ENCODE measurements at regions not wholly inside any gene's neighbourhood (a gene's known extent, or its start where the extent isn't known, plus 50 kb on each side); places are given as distances from the start of the nearest gene placed in this dataset.

- no peak for DNase-seq (ENCODE audit: low spot score)
- intact Hi-C loops (cut with DNase I) = no loop called here
Observed at GRCh38 chr10:128556182-128557110, 430.2 kb upstream of the MKI67 start.

DNA sequence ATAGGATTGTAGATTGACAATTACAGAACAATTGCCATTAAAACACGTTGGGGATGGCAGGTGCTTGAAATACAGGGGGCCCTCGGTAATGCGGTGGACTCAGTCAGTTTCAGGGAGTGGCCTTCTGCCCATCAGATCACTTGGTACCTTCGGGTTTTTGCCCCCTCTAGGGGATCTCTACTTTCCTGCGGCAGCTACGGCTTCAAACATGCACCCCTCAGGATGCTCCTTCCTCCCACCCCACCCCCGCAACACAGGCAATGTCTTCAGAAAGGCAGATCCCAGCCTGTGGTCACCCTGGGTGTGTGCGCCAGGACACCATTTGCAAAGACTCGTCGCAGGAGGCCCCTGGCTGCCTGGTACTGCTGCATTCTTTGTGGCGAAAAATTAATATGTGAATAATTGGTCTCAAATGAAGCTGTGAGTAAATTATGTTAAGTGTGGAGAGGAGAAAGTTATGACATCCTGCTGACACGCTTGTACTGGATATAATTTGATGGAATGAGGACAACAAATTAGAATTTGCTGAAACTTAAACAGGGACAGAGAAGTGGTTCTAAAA is 431.0 kb upstream of the MKI67 start:
- DNase-seq (ENCODE audit: low spot score) = peak; percentile 41
- intact Hi-C loops (cut with DNase I) = no loop called here

DNA sequence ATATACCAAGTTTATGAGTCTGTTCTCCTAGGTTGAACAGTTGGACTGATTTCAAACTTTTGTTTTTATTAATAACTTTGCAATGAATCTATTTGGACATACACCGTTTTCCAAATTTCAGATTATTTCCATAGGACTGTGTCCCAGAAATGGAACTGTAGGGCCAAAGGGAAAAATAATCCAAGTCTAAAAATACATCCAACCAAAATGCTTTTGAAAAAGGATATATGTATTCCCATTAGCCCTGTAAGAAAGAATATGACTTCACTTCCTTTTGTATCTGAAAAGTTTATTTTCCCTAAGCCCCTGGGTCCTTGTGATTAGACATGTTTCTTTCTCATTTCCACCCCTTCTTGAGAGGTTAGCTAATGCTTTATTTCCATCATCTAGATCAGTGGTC is 434.2 kb upstream of the MKI67 start:
- intact Hi-C loops (cut with DNase I) = no loop called here
- no peak for DNase-seq (ENCODE audit: low spot score)

DNA sequence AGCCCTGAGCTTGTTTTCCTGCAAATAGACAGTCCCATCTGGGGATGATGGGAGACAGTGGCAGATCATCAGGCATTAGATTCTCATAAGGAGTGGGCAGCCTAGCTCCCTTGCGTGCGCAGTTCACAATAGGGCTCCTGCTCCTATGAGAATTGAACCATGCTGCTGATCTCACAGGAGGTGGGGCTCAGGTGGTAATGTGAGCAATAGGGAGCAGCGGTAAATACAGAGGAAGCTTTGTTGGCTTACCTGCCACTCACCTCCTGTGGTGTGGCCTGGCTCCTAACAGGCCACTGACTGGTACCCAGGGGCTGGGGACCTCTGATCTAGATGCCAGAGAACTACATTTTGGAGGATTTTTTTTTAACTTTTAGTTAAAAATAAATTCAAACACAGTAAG is 434.8 kb upstream of the MKI67 start:
- no peak for DNase-seq (ENCODE audit: low spot score)
- intact Hi-C loops (cut with DNase I) = no loop called here

DNA sequence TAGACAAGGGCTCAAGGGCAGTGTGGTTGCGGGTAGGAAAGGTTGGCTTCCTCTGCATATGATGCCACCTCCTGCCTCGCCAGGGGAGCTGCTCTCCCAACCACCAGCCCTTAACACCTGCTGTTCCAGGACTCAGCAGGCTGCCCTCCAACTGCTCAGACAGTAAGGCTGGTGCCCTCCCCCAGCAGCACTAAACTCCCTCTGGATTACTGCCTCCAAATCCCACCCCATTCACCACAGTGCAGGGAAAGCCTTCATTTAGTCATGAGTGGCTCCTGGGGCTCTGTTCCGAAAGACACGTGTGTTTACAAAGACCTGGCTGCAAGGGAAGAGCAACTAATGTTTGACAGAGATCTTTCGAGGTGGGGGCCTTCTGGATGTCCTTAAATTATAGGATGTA is 437.2 kb upstream of the MKI67 start:
- intact Hi-C loops (cut with DNase I) = no loop called here
- peak; percentile 39 for DNase-seq (ENCODE audit: low spot score)

DNA sequence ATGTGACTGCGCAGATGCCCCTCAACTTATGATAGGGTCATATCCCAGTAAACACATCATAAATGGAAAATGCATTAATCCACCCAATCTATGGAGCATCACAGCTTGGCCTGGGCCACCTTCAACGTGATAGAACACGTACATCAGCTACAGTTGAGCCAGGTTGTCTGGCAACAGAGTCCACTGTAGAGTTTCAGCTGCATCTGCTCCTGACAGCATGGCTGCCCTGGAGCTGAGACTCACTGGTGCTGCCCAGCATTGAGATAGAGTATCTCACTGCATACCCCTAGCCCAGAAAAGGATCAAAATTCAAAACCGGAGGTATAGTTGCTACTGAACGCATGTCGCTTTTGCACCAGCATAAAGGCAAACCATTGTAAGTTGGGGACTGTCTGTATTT is 437.7 kb upstream of the MKI67 start:
- DNase-seq (ENCODE audit: low spot score) = no peak
- intact Hi-C loops (cut with DNase I) = no loop called here

- peak; percentile 68 for DNase-seq (ENCODE audit: low spot score)
- intact Hi-C loops (cut with DNase I) = no loop called here
Observed at GRCh38 chr10:128566361-128566968, 440.2 kb upstream of the MKI67 start.

GRCh38 chr10:128567551-128567950 is 441.3 kb upstream of the MKI67 start:
- DNase-seq (ENCODE audit: low spot score) = no peak
- intact Hi-C loops (cut with DNase I) = no loop called here

GRCh38 chr10:128568041-128568440 is 441.8 kb upstream of the MKI67 start:
- DNase-seq (ENCODE audit: low spot score) = no peak
- intact Hi-C loops (cut with DNase I) = no loop called here

DNA sequence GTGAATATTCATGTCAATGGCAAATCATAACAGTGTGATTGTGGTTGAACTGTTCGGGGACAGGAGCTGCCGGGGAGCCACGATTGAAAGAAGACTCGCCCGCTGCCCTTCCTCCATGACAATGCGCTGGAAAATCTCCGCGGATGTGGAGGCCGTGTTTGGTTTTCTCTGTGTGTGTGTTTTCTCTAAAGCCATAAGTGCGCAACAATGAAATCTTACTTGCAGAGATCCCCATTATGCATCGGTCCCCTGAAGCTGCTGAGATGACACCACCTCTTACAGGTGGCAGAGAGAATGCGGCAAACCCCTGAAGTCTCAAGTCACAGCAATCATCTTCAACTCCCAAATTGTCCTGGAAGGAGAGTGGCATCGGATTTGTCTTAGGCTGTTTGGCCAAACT is 442.3 kb upstream of the MKI67 start:
- DNase-seq (ENCODE audit: low spot score) = peak; percentile 70
- intact Hi-C loops (cut with DNase I) = no loop called here

DNA sequence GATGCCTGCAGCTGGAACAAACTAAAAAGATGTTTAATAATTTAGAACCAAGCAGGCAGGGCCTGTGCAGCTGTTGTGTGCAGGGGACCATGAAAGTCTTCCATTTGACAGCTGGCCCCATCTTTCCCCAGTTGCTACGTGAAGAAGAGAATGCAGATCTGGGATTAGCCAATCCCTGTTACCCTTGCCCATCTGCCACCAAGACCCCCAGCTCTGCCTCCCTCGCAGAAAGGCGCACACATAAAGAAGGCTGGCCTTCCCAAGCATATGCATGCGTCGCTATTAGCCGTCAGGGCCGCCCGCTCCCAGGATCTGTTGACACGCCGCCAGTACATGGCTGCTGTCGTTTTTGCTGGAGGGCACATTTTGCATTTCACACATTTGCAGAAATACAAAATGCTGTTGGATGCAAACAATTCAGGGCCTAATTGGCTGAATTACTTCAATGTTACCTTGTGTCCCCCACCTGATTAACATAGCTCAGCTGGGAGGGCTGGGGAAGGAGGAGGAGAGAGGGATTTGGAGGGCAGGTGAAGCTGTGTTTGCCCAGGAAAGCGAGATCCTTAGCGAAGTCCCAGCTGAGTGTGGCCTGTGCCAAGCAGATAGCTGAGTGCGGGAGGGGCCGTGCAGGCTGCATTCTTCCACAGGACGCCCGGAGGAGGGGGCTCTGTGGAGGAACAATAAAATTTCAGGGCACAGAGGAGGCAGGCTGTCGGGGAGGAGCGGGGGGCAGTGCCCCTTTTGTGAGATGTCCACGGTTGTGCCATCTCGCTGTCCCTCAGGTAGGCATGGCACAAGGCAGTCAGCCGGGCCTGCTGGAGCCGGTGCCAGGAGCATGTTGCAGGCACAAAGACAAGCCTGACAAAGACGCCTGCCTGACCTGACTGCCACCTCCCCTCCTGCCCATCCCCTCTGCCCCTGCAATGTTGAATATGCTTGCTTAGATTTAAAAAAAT is 443.0 kb upstream of the MKI67 start:
- intact Hi-C loops (cut with DNase I) = no loop called here
- peak; percentile 59 for DNase-seq (ENCODE audit: low spot score)

DNA sequence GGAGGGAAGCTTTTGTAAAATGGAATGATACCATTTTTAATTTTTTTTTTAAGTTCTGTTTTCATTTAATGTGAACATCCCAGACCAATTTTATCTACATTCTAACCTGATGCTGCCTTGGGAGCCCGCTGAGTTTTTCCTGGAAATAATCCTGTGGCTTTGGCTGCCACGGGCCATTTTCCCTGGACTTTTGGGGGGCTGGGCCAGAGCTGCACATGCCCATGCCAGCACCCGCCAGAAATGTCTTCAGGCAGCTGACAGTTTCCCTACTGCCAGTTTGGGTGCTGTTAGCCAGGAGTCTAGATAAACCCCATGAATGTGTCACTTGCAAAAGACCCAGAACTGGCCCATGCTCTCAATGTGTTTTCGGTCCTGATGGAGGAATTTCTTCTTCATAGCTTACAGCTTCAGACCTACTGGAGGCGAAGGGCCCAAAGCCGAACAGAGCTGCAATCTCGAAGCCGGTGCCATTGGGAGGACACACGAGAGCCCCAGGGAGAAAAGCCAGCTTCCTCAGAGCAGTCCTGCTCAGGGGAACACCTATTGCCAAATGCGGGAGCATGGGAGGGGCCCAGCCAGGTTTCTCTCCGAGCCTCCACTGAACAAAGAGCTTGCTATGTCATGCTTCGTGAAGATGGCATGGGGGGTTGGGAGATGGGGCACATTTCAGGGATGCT is 444.2 kb upstream of the MKI67 start:
- DNase-seq (ENCODE audit: low spot score) = peak; percentile 60
- intact Hi-C loops (cut with DNase I) = no loop called here

DNA sequence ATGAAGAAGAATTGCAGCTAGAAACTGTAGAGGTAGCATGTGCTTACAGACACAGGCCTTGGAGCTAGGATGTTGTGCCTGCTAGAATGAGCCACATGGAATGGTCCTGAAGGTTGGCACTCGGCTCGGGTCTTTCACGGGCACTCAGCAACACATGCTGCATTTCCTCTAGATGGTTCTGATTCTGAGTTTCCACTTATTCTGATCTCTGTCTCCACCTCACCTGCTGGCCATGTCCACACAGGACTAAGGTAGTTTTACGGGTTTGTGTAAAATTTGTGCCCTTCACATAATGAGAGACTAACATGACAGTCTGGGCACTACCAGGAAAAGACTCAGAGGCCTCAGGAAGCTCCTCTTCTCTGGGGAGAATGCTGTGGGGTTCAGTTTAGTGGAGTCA is 444.8 kb upstream of the MKI67 start:
- DNase-seq (ENCODE audit: low spot score) = peak; percentile 53
- intact Hi-C loops (cut with DNase I) = no loop called here

- intact Hi-C loops (cut with DNase I) = no loop called here
- no peak for DNase-seq (ENCODE audit: low spot score)
Observed at GRCh38 chr10:128571745-128572144, 445.5 kb upstream of the MKI67 start.

- intact Hi-C loops (cut with DNase I) = no loop called here
Observed at GRCh38 chr10:128572696-128573095, 446.5 kb upstream of the MKI67 start.

GRCh38 chr10:128573281-128573845 is 447.1 kb upstream of the MKI67 start:
- DNase-seq (ENCODE audit: low spot score) = no peak
- intact Hi-C loops (cut with DNase I) = no loop called here

More at GRCh38 chr10:128572696-128573095, 446.5 kb upstream of the MKI67 start:
- DNase-seq (ENCODE audit: low spot score) = peak; percentile 62

DNA sequence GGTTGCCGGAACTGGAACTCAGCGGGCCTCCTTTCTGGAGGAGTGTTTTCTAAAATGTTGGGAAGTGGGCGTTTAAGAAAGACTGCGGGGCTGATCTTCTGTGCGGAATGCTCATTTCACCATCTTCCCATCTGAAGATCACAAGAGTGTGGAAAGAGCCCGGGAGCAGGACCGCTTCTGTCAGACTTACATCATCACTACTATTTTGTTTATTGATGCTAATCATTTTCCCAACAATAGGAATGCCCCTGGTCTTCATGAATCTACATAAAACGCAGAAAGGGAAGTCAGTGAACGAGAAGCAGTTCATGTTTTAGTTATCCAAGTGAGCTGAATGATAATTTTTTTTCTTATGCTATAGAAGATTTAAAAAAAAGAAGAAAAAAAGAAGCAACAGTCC is 447.8 kb upstream of the MKI67 start:
- intact Hi-C loops (cut with DNase I) = no loop called here
- no peak for DNase-seq (ENCODE audit: low spot score)

GRCh38 chr10:128574581-128575210 is 448.5 kb upstream of the MKI67 start:
- intact Hi-C loops (cut with DNase I) = no loop called here
- DNase-seq (ENCODE audit: low spot score) = no peak

Measured in cardiac septum (tissue), 1 donor.